WTC11 (cell line): ENCODE measurements at regions not wholly inside any gene's neighbourhood (a gene's known extent, or its start where the extent isn't known, plus 50 kb on each side); places are given as distances from the start of the nearest gene placed in this dataset.

ENCODE experiments used
- ATAC-seq: fragments of 200-7000 bp; cut with Tn5 transposase; 2 replicates; pipeline ENCODE4 v1.10.0; 2021; ENCODE audit warnings: mild to moderate bottlenecking, moderate library complexity
- CTCF ChIA-PET: fragments of 300-600 bp; sonication (Branson Sonifier 250); formaldehyde crosslinking; loops from one replicate; lab custom pipeline; 2021; ENCODE audit warnings: antibody characterized with exemption; lab: Charles Lee
- POLR2A ChIA-PET: fragments of 350-600 bp; sonication (Branson Sonifier 250); formaldehyde crosslinking; loops from one replicate; lab custom pipeline; 2021; ENCODE audit warnings: antibody characterized with exemption; lab: Charles Lee
- DNase-seq: peaks from one replicate; pipeline ENCODE4 v3.0.0; 2021; ENCODE audit warnings: low spot score
- H3K27ac Mint-ChIP-seq: 2 replicates; pipeline ENCODE4 v1.8.0; 2021; ENCODE audit warnings: mixed read lengths
- H3K27me3 Mint-ChIP-seq: 2 replicates; pipeline ENCODE4 v1.8.0; 2021; ENCODE audit warnings: low read depth, mild to moderate bottlenecking, moderate library complexity, mixed read lengths
- H3K36me3 Mint-ChIP-seq: 2 replicates; pipeline ENCODE4 v1.8.0; 2021; ENCODE audit warnings: mixed read lengths
- H3K4me1 Mint-ChIP-seq: 2 replicates; pipeline ENCODE4 v1.8.0; 2022; ENCODE audit warnings: mixed read lengths
- H3K4me3 Mint-ChIP-seq: 2 replicates; pipeline ENCODE4 v1.8.0; 2021; ENCODE audit warnings: mild to moderate bottlenecking, moderate library complexity, mixed read lengths
- H3K9me3 Mint-ChIP-seq: 2 replicates; pipeline ENCODE4 v1.8.0; 2021; ENCODE audit warnings: mixed read lengths
- AFF4 ChIP-seq: sonication (generic); formaldehyde crosslinking; IDR thresholded peaks from 2 replicates; pipeline ENCODE4 v1.8.1; 2023; ENCODE audit warnings: mild to moderate bottlenecking, missing genetic modification reagents, borderline replicate concordance
- ATF6 ChIP-seq: sonication (generic); formaldehyde crosslinking; IDR thresholded peaks from 2 replicates; pipeline ENCODE4 v1.8.1; 2023; ENCODE audit warnings: mild to moderate bottlenecking, missing genetic modification reagents
- MLX ChIP-seq: sonication (generic); formaldehyde crosslinking; IDR thresholded peaks from 2 replicates; pipeline ENCODE4 v1.8.1; 2023; ENCODE audit warnings: mild to moderate bottlenecking, missing genetic modification reagents, moderate library complexity
- NR2C2 ChIP-seq: sonication (generic); formaldehyde crosslinking; IDR thresholded peaks from 2 replicates; pipeline ENCODE4 v1.8.0; 2022; ENCODE audit warnings: mild to moderate bottlenecking, missing genetic modification reagents
- OVOL2 ChIP-seq: fragments of 250-450 bp; sonication (Bioruptor Pico); IDR thresholded peaks from 2 replicates; pipeline ENCODE4 v1.9.0; 2021; ENCODE audit warnings: mild to moderate bottlenecking, borderline replicate concordance
- PRDM15 ChIP-seq: sonication (generic); formaldehyde crosslinking; IDR thresholded peaks from 2 replicates; pipeline ENCODE4 v1.8.0; 2022; ENCODE audit warnings: missing genetic modification reagents
- SOX15 ChIP-seq: fragments of 250-450 bp; sonication (Bioruptor Pico); IDR thresholded peaks from 2 replicates; pipeline ENCODE4 v1.9.0; 2021; ENCODE audit warnings: mild to moderate bottlenecking
- ZBTB43 ChIP-seq: sonication (generic); formaldehyde crosslinking; IDR thresholded peaks from 2 replicates; pipeline ENCODE4 v1.8.1; 2023; ENCODE audit warnings: mild to moderate bottlenecking, missing genetic modification reagents
- ZNF281 ChIP-seq: sonication (generic); formaldehyde crosslinking; IDR thresholded peaks from 2 replicates; pipeline ENCODE4 v1.8.0; 2023; ENCODE audit warnings: mild to moderate bottlenecking, missing genetic modification reagents
- ZNF317 ChIP-seq: sonication (generic); formaldehyde crosslinking; IDR thresholded peaks from 2 replicates; pipeline ENCODE4 v1.8.1; 2023; ENCODE audit warnings: low read depth, mild to moderate bottlenecking, moderate library complexity, missing genetic modification reagents, borderline replicate concordance

GRCh38 chr5:111857623-111858022 is 100.6 kb upstream of the NREP start:
- H3K27me3 Mint-ChIP-seq = no peaks in the 10 kb centered on the region
- no peak for TF ChIP-seq ATF6 (CRISPR knock-in tag)
- DNase-seq = no peak
- no peak overlapping the region for H3K27ac Mint-ChIP-seq
- POLR2A ChIA-PET = no interaction called here
- H3K4me1 Mint-ChIP-seq = peaks cover 16% of the 10 kb centered on the region
- CTCF ChIA-PET = no interaction called here
- ATAC-seq = no peak
- no peaks in the 10 kb centered on the region for H3K36me3 Mint-ChIP-seq
- H3K4me3 Mint-ChIP-seq = no peak overlapping the region
- H3K9me3 Mint-ChIP-seq = no peaks in the 10 kb centered on the region

- no peaks in the 10 kb centered on the region for H3K9me3 Mint-ChIP-seq
- no peak for ATAC-seq
- POLR2A ChIA-PET = no interaction called here
- TF ChIP-seq NR2C2 (CRISPR knock-in tag) (no peak), OVOL2 (CRISPR knock-in tag) (no peak), PRDM15 (no peak), MLX (CRISPR knock-in tag) (no peak), SOX15 (no peak), ZNF317 (CRISPR knock-in tag) (no peak), AFF4 (CRISPR knock-in tag) (no peak), ZBTB43 (CRISPR knock-in tag) (no peak), ZNF281 (CRISPR knock-in tag) (no peak)
- no peak overlapping the region for H3K4me3 Mint-ChIP-seq
- H3K4me1 Mint-ChIP-seq = peaks cover 16% of the 10 kb centered on the region
- no peaks in the 10 kb centered on the region for H3K36me3 Mint-ChIP-seq
- no peaks in the 10 kb centered on the region for H3K27me3 Mint-ChIP-seq
- CTCF ChIA-PET = no interaction called here
- no peak overlapping the region for H3K27ac Mint-ChIP-seq
- no peak for DNase-seq
These were observed 100.0 kb upstream of the NREP start for GRCh38 chr5:111856876-111857466.
